Ascending aorta (tissue), 2 donors: ENCODE measurements at regions not wholly inside any gene's neighbourhood (a gene's known extent, or its start where the extent isn't known, plus 50 kb on each side); places are given as distances from the start of the nearest gene placed in this dataset.
A peak's percentile ranks its signal among the peaks of the same experiment; 100 is the strongest.

Experiments
- DNase-seq, 2 donors: peaks; one replicate each; pipeline ENCODE4 v3.0.0-alpha.2; 2019; ENCODE audit warnings: low spot score in 2 of 2
- H3K27ac ChIP-seq, 2 donors: fragments of 200-600 bp; sonication (generic); one replicate each; pipeline ENCODE4 v1.5.1; 2016 to 2017; ENCODE audit warnings: mild to moderate bottlenecking in 1 of 2
- H3K27me3 ChIP-seq: fragments of 200-600 bp; sonication (generic); one replicate; pipeline ENCODE4 v1.5.1; 2017
- H3K36me3 ChIP-seq, 2 donors: fragments of 200-600 bp; sonication (generic); one replicate each; pipeline ENCODE4 v1.5.1; 2016
- H3K4me1 ChIP-seq, 2 donors: fragments of 200-600 bp; sonication (generic); one replicate each; pipeline ENCODE4 v1.5.1; 2016 to 2017; ENCODE audit warnings: mild to moderate bottlenecking in 1 of 2
- H3K4me3 ChIP-seq, 2 donors: fragments of 200-600 bp; sonication (generic); one replicate each; pipeline ENCODE4 v1.5.1; 2016 to 2017; ENCODE audit warnings: mild to moderate bottlenecking in 1 of 2
- H3K9me3 ChIP-seq, 2 donors: fragments of 200-600 bp; sonication (generic); one replicate each; pipeline ENCODE4 v1.5.1; 2016
- CTCF ChIP-seq, 3 experiments: fragments of 200-600 bp in 2 of 3; fragments of 450-650 bp in 1 of 3; sonication (generic) in 2 of 3; IDR thresholded peaks; one replicate each; pipeline ENCODE4 v1.5.1; 2016 to 2019; ENCODE audit warnings: antibody characterized with exemption in 3 of 3, mild to moderate bottlenecking in 1 of 3, moderate library complexity in 1 of 3
- intact Hi-C: fragments of 100-400 bp; cut with DNase I; formaldehyde crosslinking; loops from one replicate; pipeline ENCODE4 v1.15.1; 2023

GRCh38 chr14:99028521-99028920 is 243.5 kb downstream of the BCL11B start:
- Histone ChIP-seq H3K36me3 (no peaks in the 10 kb centered on the region), H3K27me3 (no peaks in the 10 kb centered on the region), H3K27ac (no peak overlapping the region), H3K4me1 (no peaks in the 10 kb centered on the region), H3K4me3 (no peak overlapping the region), H3K9me3 (no peaks in the 10 kb centered on the region)
- DNase-seq: peak in 1 of 2 donors; percentile 43
- no peak for TF ChIP-seq CTCF (IDR thresholded peaks at IDR 0.05)
- intact Hi-C loops: no loop called here

GRCh38 chr14:99029145-99029915 is 242.7 kb downstream of the BCL11B start:
- Histone ChIP-seq H3K27ac (no peak overlapping the region), H3K4me1 (no peaks in the 10 kb centered on the region), H3K27me3 (no peaks in the 10 kb centered on the region), H3K36me3 (no peaks in the 10 kb centered on the region), H3K9me3 (no peaks in the 10 kb centered on the region), H3K4me3 (no peak overlapping the region)
- TF ChIP-seq CTCF (IDR thresholded peaks at IDR 0.05): no peak
- intact Hi-C loops: no loop called here
- DNase-seq: peak in 1 of 2 donors; percentile 34

GRCh38 chr14:99029916-99030305 is 242.1 kb downstream of the BCL11B start:
- intact Hi-C loops: loop anchor here (10.0 kb wide), 1 partner anchor 125 kb away; no protein-coding TSS in a partner anchor
- no peaks in the 10 kb centered on the region for H3K9me3 ChIP-seq
- no peaks in the 10 kb centered on the region for H3K36me3 ChIP-seq
- DNase-seq: peak in 1 of 2 donors; percentile 40
- H3K4me3 ChIP-seq: no peak overlapping the region
- no peak for TF ChIP-seq CTCF (IDR thresholded peaks at IDR 0.05)
- no peaks in the 10 kb centered on the region for H3K4me1 ChIP-seq
- no peaks in the 10 kb centered on the region for H3K27me3 ChIP-seq
- H3K27ac ChIP-seq: no peak overlapping the region

GRCh38 chr14:99030454-99030853 is 241.5 kb downstream of the BCL11B start:
- intact Hi-C loops: loop anchor here (10.0 kb wide), 1 partner anchor 124 kb away; no protein-coding TSS in a partner anchor
- TF ChIP-seq CTCF (IDR thresholded peaks at IDR 0.05): no peak
- Histone ChIP-seq H3K4me1 (peaks cover 0 to 2% of the 10 kb centered on the region in 2 donors), H3K36me3 (no peaks in the 10 kb centered on the region), H3K27me3 (no peaks in the 10 kb centered on the region), H3K4me3 (no peak overlapping the region), H3K9me3 (no peaks in the 10 kb centered on the region), H3K27ac (no peak overlapping the region)
- peak in 1 of 2 donors; percentile 34 for DNase-seq

- Histone ChIP-seq H3K36me3 (no peaks in the 10 kb centered on the region), H3K27ac (no peak overlapping the region), H3K9me3 (no peaks in the 10 kb centered on the region), H3K27me3 (no peaks in the 10 kb centered on the region), H3K4me1 (peaks cover 6 to 14% of the 10 kb centered on the region in 2 donors), H3K4me3 (no peak overlapping the region)
- intact Hi-C loops: loop anchor here (10.0 kb wide), 1 partner anchor 122 kb away; no protein-coding TSS in a partner anchor
- no peak for TF ChIP-seq CTCF (IDR thresholded peaks at IDR 0.05)
- DNase-seq: peak in 1 of 2 donors; percentile 22
Measured at GRCh38 chr14:99032759-99033158, 239.2 kb downstream of the BCL11B start.
